Panc1 (cell line): ENCODE measurements at regions not wholly inside any gene's neighbourhood (a gene's known extent, or its start where the extent isn't known, plus 50 kb on each side); places are given as distances from the start of the nearest gene placed in this dataset.

Source experiments
- ATAC-seq: fragments of 200-7000 bp; cut with Tn5 transposase; 2 replicates; pipeline ENCODE4 v1.9.1; 2020; ENCODE audit warnings: mild to moderate bottlenecking, moderate library complexity
- BruUV-seq: library from RNA; stranded (reverse); fragments of 400-500 nt; replicated peaks from 2 replicates; lab custom pipeline; 2021; lab: Mats Ljungman, UMichigan
- CTCF ChIA-PET: fragments of 300-600 bp; sonication (Branson Sonifier 250); formaldehyde crosslinking; loops from one replicate; lab custom pipeline; 2022; ENCODE audit warnings: antibody characterized with exemption; lab: Charles Lee
- POLR2A ChIA-PET: fragments of 300-600 bp; sonication (Branson Sonifier 250); formaldehyde crosslinking; loops from one replicate; lab custom pipeline; 2022; ENCODE audit warnings: antibody characterized with exemption; lab: Charles Lee
- DNase-seq: peaks from one replicate; pipeline ENCODE4 v3.0.0-alpha.2; 2010; ENCODE audit warnings: low read depth, low spot score
- H3K27ac ChIP-seq: 2 replicates; pipeline ENCODE4 v1.5.1; 2011; ENCODE audit warnings: mild to moderate bottlenecking, low read length, inconsistent platforms
- H3K27me3 ChIP-seq: fragments of 200-500 bp; sonication (Bioruptor generic); 2 replicates; pipeline ENCODE4 v1.6.0; 2014; ENCODE audit warnings: low read length, inconsistent platforms; ENCODE audit not compliant: control insufficient read depth, insufficient read depth
- H3K36me3 ChIP-seq: fragments of 200-500 bp; sonication (Bioruptor generic); 2 replicates; pipeline ENCODE4 v1.5.1; 2014; ENCODE audit warnings: inconsistent platforms, mild to moderate bottlenecking, low read length, moderate library complexity; ENCODE audit not compliant: control insufficient read depth, insufficient read depth
- H3K4me1 ChIP-seq: 2 replicates; pipeline ENCODE4 v1.5.1; 2011; ENCODE audit warnings: inconsistent platforms, mild to moderate bottlenecking, low read length, moderate library complexity; ENCODE audit not compliant: control insufficient read depth, insufficient read depth
- H3K4me3 ChIP-seq, 2 experiments: 2 replicates each; pipeline ENCODE4 v1.5.1; 2011 to 2012; ENCODE audit warnings: low read depth in 2 of 2, low read length in 2 of 2, mild to moderate bottlenecking in 2 of 2, inconsistent platforms in 1 of 2, moderate library complexity in 1 of 2
- H3K9me3 ChIP-seq: fragments of 200-500 bp; sonication (Bioruptor generic); 2 replicates; pipeline ENCODE4 v1.5.1; 2014; ENCODE audit warnings: low read depth, mild to moderate bottlenecking, inconsistent platforms, low read length, moderate library complexity; ENCODE audit not compliant: control insufficient read depth, insufficient read depth
- CTCF ChIP-seq: fragments of 450-650 bp; IDR thresholded peaks from 2 replicates; pipeline ENCODE4 v1.5.1; 2017; ENCODE audit warnings: mild to moderate bottlenecking
- POLR2AphosphoS5 ChIP-seq: IDR thresholded peaks from 2 replicates; pipeline ENCODE4 v1.6.1; 2012; ENCODE audit warnings: mild to moderate bottlenecking, low read depth, low read length, moderate library complexity
- REST ChIP-seq, 2 experiments: IDR thresholded peaks; 2 replicates each; pipeline ENCODE4 v1.6.1; 2011 to 2012; ENCODE audit warnings: low read depth in 2 of 2, control low read depth in 1 of 2, low read length in 1 of 2, mild to moderate bottlenecking in 1 of 2, moderate library complexity in 1 of 2; ENCODE audit not compliant: insufficient read depth in 1 of 2
- SIN3A ChIP-seq: IDR thresholded peaks from 2 replicates; pipeline ENCODE4 v1.6.1; 2012; ENCODE audit warnings: low read depth, mild to moderate bottlenecking, low read length, moderate library complexity, borderline replicate concordance; ENCODE audit not compliant: insufficient read depth
- TCF7L2 ChIP-seq: IDR thresholded peaks from 2 replicates; pipeline ENCODE4 v1.6.1; 2011; ENCODE audit warnings: mild to moderate bottlenecking, low read depth, low read length, inconsistent platforms
- in situ Hi-C: cut with HindIII; loops from 2 replicates; pipeline ENCODE4 v1.10.0; 2016; ENCODE audit warnings: low sequenced_read_pairs, low pct_unique_long_range_greater_than_20kb
- intact Hi-C: fragments of 100-400 bp; cut with micrococcal nuclease; formaldehyde crosslinking; loops from one replicate; pipeline ENCODE4 v1.10.0; 2022; ENCODE audit not compliant: unreplicated experiment

GRCh38 chr6:139591075-139591865 lies 216.8 kb upstream of the CITED2 start:
- POLR2A ChIA-PET: no interaction called here
- no peaks in the 10 kb centered on the region for H3K9me3 ChIP-seq
- peaks cover 29% of the 10 kb centered on the region for H3K4me1 ChIP-seq

GRCh38 chr6:139590206-139590605 lies 215.8 kb upstream of the CITED2 start:
- DNase-seq (no peak), ATAC-seq (no peak)
- Histone ChIP-seq H3K9me3 (no peaks in the 10 kb centered on the region), H3K4me1 (peaks cover 29% of the 10 kb centered on the region), H3K27me3 (no peaks in the 10 kb centered on the region), H3K4me3 (no peak overlapping the region), H3K36me3 (no peaks in the 10 kb centered on the region), H3K27ac (peak overlapping the region; percentile 93)
- TF ChIP-seq SIN3A (no peak), TCF7L2 (no peak), REST (IDR thresholded peaks at IDR 0.05; ENCODE audit: insufficient read depth in 1 of 2, low read depth in 2 of 2, low read length in 1 of 2) (no peak)
- in situ Hi-C loops: no loop called here
- POLR2A ChIA-PET: interaction anchor here (0.5 to 0.6 kb wide), 2 partner anchors 442 to 875 kb away, joined by 4 read pairs; no protein-coding TSS in a partner anchor
- CTCF ChIA-PET: no interaction called here
- intact Hi-C loops: no loop called here
- BruUV-seq: no TSS peak

More at GRCh38 chr6:139591075-139591865, 216.8 kb upstream of the CITED2 start:
- intact Hi-C loops: no loop called here
- BruUV-seq: no TSS peak
- H3K36me3 ChIP-seq: no peaks in the 10 kb centered on the region
- in situ Hi-C loops: no loop called here
- no peak for TF ChIP-seq REST (IDR thresholded peaks at IDR 0.05; ENCODE audit: insufficient read depth in 1 of 2, low read depth in 2 of 2, low read length in 1 of 2)
- no peak for TF ChIP-seq TCF7L2
- no peak for TF ChIP-seq POLR2AphosphoS5
- TF ChIP-seq CTCF: no peak
- TF ChIP-seq SIN3A: no peak
- H3K27me3 ChIP-seq: no peaks in the 10 kb centered on the region
- H3K27ac ChIP-seq: peak overlapping the region; percentile 93; the same call in 1 of the 2 replicates
- CTCF ChIA-PET: no interaction called here
- no peak for DNase-seq
- H3K4me3 ChIP-seq: no peak overlapping the region
- ATAC-seq: no peak
